HG03045 (cell line): ENCODE measurements at regions not wholly inside any gene's neighbourhood (a gene's known extent, or its start where the extent isn't known, plus 50 kb on each side); places are given as distances from the start of the nearest gene placed in this dataset.

Source experiments
- ATAC-seq: cut with Tn5 transposase; IDR thresholded peaks from one replicate; pipeline ENCODE4 v1.9.1; 2021; ENCODE audit warnings: mild to moderate bottlenecking, moderate library complexity; ENCODE audit not compliant: unreplicated experiment

DNA sequence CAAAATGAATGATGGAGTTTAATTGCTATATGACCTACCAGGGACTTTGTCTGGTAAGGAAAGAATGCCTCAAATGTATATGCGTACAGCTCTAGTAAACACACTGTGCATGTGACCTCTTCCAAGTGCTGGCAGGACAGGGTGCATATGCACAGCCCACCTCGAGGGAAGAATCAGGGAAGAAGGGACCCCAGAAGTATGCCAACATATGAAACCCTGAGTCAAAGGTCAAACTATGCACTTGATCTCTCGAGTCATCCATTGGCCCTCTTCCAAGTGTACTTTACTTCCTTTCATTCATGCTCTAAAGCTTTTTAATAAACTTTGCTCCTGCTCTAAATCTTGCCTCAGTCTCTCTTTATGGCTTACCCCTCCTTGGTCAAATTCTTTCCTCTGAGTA lies 804.6 kb upstream of the COX7C start:
- ATAC-seq = no peak

- ATAC-seq = no peak
Measured at GRCh38 chr5:85814596-85814995, 803.1 kb upstream of the COX7C start.

GRCh38 chr5:85823462-85824426 lies 794.0 kb upstream of the COX7C start:
- ATAC-seq = no peak

GRCh38 chr5:85838781-85839180 lies 779.0 kb upstream of the COX7C start:
- no peak for ATAC-seq

GRCh38 chr5:85841653-85842052 lies 776.1 kb upstream of the COX7C start:
- no peak for ATAC-seq

GRCh38 chr5:85843535-85843934 lies 774.2 kb upstream of the COX7C start:
- ATAC-seq = no peak

DNA sequence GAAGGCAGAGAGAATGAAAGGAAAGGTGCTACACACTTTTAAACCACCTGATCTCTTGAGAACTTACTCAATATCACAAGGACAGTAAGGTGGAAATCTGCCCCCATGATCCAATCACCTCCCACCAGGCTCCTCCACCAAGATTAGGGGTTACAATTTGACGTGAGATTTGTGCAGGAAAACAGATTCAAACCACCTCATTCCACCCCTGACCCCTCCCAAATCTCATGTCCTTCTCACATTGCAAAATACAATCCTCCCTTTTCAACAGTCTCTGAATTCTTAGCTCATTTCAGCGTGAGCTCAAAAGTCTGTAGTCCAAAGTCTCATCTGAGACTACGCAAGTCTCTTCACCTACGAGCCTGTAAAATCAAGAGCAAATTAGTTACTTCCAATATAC lies 768.3 kb upstream of the COX7C start:
- no peak for ATAC-seq

- ATAC-seq = no peak
Measured at GRCh38 chr5:85865296-85865695, 752.4 kb upstream of the COX7C start.

DNA sequence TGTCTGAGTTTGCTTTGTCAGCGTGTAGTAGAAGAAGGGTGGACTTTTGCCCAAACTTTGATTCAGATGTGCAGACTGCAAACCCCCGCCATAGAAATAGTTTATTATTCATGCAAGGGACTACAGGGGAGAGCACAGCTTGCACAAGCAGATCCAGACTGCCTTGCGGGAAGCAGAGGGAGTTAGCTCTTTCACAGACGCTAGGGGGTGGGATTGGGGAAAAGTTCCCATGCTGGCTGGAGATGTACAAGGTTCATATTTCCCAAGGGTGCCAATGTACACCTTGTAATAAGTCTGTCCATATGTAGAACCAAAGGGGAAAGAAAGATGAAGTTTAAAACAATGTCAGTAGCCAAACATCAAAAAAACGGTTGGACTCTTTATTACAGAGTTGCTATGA lies 749.7 kb upstream of the COX7C start:
- no peak for ATAC-seq

GRCh38 chr5:85893996-85894395 lies 723.7 kb upstream of the COX7C start:
- ATAC-seq = no peak

GRCh38 chr5:85896514-85896913 lies 721.2 kb upstream of the COX7C start:
- ATAC-seq = no peak

- no peak for ATAC-seq
Measured at GRCh38 chr5:85906460-85906859, 711.3 kb upstream of the COX7C start.

DNA sequence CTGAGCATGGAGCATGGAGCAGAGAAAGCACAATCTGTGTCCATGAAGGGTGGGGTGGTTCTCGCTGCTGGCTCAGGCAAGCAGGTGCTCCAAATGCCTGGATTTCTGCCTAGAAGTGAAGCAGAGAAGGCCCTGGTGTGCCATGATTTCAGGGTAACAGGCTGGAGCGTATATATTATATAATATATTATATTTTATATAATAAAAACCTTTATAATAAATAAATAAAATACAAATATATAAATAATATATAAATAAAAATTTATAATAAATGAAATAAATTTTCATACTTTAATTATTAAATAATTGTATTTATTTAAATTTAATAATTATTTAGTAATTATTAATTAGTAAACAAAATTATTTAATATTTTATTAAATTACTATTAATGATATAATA lies 707.4 kb upstream of the COX7C start:
- no peak for ATAC-seq

DNA sequence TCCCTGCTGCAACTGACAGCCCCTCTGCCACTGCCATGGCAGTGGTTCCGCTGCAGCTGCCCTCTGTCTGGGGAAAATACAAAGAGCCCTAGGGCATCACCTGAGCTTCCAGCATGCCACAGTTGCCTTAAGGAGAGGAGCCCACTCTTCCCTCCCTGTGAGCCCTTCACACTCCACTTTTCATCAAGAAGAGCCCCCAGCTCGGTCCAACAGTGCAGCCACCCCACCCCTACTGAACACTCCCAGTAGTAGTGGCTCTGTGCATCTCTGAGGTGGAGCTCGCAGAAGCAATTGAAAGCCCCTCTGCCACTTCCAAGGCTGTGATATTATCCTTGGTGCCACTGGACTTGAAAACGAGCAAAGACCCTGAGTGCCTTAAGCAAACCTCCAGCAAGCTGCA lies 696.8 kb upstream of the COX7C start:
- ATAC-seq = no peak

DNA sequence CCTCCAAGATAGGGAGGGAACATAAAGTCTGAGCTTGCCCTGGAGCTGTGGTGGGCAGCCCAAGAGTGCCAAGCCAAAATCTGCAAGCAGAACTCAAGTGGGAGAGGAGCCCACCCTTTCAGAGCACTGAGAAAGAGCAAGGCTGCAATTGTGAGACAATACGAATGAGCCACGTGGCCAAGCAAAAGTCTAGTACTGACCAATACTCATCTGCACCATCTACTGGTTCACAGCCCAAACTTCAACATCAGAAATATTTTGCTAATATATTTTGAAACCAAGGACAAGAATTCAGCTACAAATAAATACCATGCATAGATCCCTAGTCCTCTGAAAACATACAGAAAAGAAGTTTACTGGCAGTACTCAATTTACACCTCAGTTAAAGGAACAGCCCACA lies 696.2 kb upstream of the COX7C start:
- no peak for ATAC-seq

GRCh38 chr5:85927632-85928031 lies 690.1 kb upstream of the COX7C start:
- no peak for ATAC-seq

- no peak for ATAC-seq
Measured at GRCh38 chr5:85929713-85930112, 688.0 kb upstream of the COX7C start.

DNA sequence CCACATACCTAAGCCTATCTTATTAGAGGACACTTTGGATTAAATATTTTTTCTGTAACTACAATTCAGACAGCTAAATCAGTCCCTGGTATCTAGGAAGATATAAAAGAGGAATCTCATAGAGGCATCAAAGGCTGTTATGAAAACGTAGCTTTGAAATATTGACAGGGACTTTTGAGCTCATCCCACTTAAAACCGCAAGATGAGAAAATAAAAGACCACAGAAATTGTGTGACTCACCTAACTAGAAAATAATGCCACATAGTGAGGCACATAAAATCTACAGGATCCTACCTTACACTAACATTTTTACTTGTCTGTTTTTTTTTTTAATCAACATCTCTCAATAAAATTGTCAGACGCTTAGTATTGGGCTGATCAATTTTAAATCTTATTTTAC lies 686.5 kb upstream of the COX7C start:
- ATAC-seq = no peak

DNA sequence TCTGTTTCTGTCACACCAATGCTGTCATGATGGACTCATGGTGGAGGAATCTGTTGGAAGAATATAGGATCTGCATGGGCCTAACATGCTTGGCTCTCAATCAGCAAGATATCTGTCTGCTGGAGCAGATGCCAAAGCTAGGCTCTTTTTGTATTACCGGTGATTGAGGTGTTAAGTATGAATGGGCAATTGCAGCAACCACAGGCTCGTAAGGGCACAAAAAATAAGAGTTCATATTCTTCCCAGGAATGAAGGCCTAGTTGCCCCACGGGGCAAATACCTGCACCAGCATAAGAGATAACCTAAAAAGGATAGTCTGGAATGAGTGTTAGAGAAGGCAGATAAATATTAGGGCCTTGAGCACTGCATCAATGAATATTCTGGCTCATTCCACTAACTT lies 679.5 kb upstream of the COX7C start:
- no peak for ATAC-seq

GRCh38 chr5:85951707-85952210 lies 666.0 kb upstream of the COX7C start:
- ATAC-seq = no peak

- ATAC-seq = no peak
Measured at GRCh38 chr5:85952680-85953079, 665.1 kb upstream of the COX7C start.

DNA sequence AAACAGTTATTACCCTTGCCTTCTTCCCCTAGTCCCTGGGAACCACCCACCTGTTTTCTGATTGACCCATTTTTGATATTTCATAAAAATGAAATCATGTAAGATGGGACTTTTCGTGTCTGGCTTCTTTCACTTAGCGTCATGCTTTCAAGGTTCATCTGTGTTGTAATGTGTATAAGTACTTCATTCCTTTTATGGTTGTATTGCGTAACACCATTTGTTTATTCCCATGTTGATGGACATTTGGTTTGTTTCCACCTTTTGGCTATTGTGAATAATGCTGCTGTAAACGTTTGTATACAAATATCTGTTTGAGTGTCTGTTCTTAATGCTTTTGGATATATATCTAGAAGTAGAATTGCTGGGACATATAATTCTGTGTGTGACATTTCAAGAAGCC lies 650.1 kb upstream of the COX7C start:
- no peak for ATAC-seq

- ATAC-seq = no peak
Measured at GRCh38 chr5:85972539-85972938, 645.2 kb upstream of the COX7C start.
